ENCODE measurements at regions not wholly inside any gene's neighbourhood (a gene's known extent, or its start where the extent isn't known, plus 50 kb on each side); places are given as distances from the start of the nearest gene placed in this dataset.
"Not testable (repeated sequence)": the region's sequence is repeated elsewhere in the genome, so short reads cannot be mapped to it uniquely, and the experiment has no call there.

GRCh38 chr14:22243971-22244581 is 344.9 kb downstream of the DAD1 start:
- Histone ChIP-seq H3K4me1 (peaks cover 0 to 4% (median 0%) of the 10 kb centered on the region in 4 donors), H3K4me3 (no peak overlapping the region), H3K27ac (no peak overlapping the region), H3K27me3 (no peaks in the 10 kb centered on the region), H3K9me3 (no peaks in the 10 kb centered on the region), H3K36me3 (no peaks in the 10 kb centered on the region)
- DNase-seq (no peak), ATAC-seq (ENCODE audit: low FRiP score in 2 of 2) (no peak)
- WGBS, 2 donors = 91 to 99% methylated on average over 6 of the region's 6 CpGs
- no peak for TF ChIP-seq POLR2A (IDR thresholded peaks at IDR 0.05)
- no peak for TF ChIP-seq POLR2AphosphoS5 (IDR thresholded peaks at IDR 0.05)
- no peak for TF ChIP-seq EP300 (IDR thresholded peaks at IDR 0.05)
- TF ChIP-seq, protein P1, sequence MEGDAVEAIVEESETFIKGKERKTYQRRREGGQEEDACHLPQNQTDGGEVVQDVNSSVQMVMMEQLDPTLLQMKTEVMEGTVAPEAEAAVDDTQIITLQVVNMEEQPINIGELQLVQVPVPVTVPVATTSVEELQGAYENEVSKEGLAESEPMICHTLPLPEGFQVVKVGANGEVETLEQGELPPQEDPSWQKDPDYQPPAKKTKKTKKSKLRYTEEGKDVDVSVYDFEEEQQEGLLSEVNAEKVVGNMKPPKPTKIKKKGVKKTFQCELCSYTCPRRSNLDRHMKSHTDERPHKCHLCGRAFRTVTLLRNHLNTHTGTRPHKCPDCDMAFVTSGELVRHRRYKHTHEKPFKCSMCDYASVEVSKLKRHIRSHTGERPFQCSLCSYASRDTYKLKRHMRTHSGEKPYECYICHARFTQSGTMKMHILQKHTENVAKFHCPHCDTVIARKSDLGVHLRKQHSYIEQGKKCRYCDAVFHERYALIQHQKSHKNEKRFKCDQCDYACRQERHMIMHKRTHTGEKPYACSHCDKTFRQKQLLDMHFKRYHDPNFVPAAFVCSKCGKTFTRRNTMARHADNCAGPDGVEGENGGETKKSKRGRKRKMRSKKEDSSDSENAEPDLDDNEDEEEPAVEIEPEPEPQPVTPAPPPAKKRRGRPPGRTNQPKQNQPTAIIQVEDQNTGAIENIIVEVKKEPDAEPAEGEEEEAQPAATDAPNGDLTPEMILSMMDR (IDR thresholded peaks at IDR 0.05) = no peak

- not testable (repeated sequence) for ATAC-seq (ENCODE audit: low FRiP score in 2 of 2); H3K36me3 ChIP-seq; H3K4me1 ChIP-seq; DNase-seq; H3K9me3 ChIP-seq; H3K27ac ChIP-seq; H3K27me3 ChIP-seq; H3K4me3 ChIP-seq
- 24 to 35% methylated on average over 3 of the region's 3 CpGs for whole genome bisulfite sequencing, 2 donors
These were observed 350.7 kb downstream of the DAD1 start for GRCh38 chr14:22238320-22238719.

DNA sequence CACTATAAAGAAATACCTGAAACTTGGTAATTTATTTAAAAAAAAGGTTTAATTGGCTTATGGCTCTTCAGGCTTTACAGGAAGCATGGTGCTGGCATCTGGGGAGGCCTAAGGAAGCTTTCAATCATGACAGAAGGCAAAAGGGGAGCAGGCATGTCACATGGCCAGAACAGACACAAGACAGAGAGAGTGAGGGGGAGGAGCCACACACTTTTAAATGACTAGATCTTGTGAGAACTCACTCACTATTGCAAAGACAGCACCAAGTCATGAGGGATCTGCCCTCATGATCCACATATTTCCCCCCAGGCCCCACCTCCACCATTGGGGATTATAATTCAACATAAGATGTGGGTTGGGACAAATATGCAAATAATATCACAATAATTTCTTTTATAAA is 355.6 kb downstream of the DAD1 start:
- TF ChIP-seq EP300 (IDR thresholded peaks at IDR 0.05) = no peak
- TF ChIP-seq POLR2AphosphoS5 (IDR thresholded peaks at IDR 0.05) = no peak
- TF ChIP-seq POLR2A (IDR thresholded peaks at IDR 0.05) = no peak
- TF ChIP-seq, protein P1 (IDR thresholded peaks at IDR 0.05) = no peak
- no peak for DNase-seq
- H3K4me3 ChIP-seq = no peak overlapping the region
- H3K9me3 ChIP-seq = peaks cover 0 to 4% (median 0%) of the 10 kb centered on the region in 4 donors
- no peak overlapping the region for H3K27ac ChIP-seq
- ATAC-seq (ENCODE audit: low FRiP score in 2 of 2) = no peak
- H3K4me1 ChIP-seq = no peaks in the 10 kb centered on the region
- H3K36me3 ChIP-seq = no peaks in the 10 kb centered on the region
- H3K27me3 ChIP-seq = no peaks in the 10 kb centered on the region

DNA sequence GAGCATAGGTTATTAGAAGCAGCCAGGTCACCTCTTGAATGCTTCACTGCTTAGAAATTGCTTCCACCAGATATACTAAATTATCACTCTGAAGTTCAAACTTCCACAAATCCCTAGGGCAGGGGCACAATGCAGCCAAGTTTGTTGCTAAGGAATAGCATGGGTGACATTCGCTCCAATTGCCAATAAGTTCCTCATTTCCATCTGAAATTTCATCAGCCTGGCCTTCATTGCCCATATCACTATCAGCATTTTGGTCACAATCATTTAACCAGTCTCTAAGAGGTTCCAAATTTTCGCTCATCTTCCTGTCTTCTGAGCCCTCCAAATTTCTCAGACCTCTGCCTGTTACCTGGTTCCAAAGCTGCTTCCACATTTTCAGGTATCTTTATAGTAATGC is 356.1 kb downstream of the DAD1 start:
- ATAC-seq (ENCODE audit: low FRiP score in 2 of 2) (no peak), DNase-seq (no peak)
- no peaks in the 10 kb centered on the region for H3K27me3 ChIP-seq
- no peaks in the 10 kb centered on the region for H3K36me3 ChIP-seq
- H3K9me3 ChIP-seq = peaks cover 0 to 4% (median 0%) of the 10 kb centered on the region in 4 donors
- WGBS, 2 donors = 59 to 68% methylated on average over 2 of the region's 2 CpGs
- H3K27ac ChIP-seq = no peak overlapping the region
- H3K4me1 ChIP-seq = no peaks in the 10 kb centered on the region
- no peak overlapping the region for H3K4me3 ChIP-seq
- no peak for TF ChIP-seq POLR2AphosphoS5 (IDR thresholded peaks at IDR 0.05)

DNA sequence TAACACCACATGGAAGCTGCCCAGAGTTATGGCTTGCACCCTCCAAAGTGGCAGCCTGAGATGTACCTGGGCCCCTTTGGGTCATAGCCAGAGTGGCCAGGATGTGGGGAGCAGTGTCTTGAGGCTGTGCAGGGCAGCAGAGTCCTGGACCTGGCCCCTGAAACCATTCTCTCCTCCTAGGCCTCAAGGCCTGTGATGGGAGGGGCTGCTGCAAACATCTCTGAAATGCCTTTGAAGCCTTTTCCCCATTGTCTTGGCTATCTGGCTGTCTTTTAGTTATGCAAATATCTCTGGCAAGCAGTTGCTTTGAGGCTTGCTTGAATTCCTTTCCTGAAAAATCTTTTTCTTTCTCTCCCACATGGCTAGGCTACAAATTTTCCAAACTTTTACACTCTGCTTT is 356.5 kb downstream of the DAD1 start:
- Histone ChIP-seq H3K4me1 (no peaks in the 10 kb centered on the region), H3K27me3 (no peaks in the 10 kb centered on the region), H3K36me3 (no peaks in the 10 kb centered on the region), H3K9me3 (peaks cover 0 to 4% (median 0%) of the 10 kb centered on the region in 4 donors), H3K27ac (no peak overlapping the region), H3K4me3 (no peak overlapping the region)
- TF ChIP-seq, protein P1 (IDR thresholded peaks at IDR 0.05) = no peak
- TF ChIP-seq POLR2AphosphoS5 (IDR thresholded peaks at IDR 0.05) = no peak
- no peak for TF ChIP-seq POLR2A (IDR thresholded peaks at IDR 0.05)
- TF ChIP-seq EP300 (IDR thresholded peaks at IDR 0.05) = no peak
- DNase-seq = no peak
- ATAC-seq (ENCODE audit: low FRiP score in 2 of 2) = no peak

DNA sequence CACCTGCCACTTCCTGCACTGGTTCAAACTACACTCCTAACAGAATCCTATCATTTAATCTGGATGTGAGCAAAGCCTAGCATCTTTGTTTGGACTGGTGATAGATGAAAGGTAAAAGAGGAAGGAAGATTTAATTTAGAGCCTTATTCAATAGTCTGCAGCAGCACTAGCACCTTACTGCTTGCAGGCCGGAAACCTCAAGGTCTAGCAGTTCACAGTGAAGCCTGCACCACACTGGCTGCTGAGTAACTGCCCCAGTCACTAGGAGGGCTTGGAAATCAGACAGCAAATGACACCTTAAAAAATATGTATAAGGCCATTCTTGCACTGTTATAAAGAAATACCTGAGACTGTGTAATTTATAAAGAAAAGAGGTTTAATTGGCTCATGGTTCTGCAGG is 358.0 kb downstream of the DAD1 start:
- Histone ChIP-seq H3K4me3 (no peak overlapping the region), H3K27me3 (no peaks in the 10 kb centered on the region), H3K36me3 (no peaks in the 10 kb centered on the region), H3K9me3 (peaks cover 0 to 4% (median 0%) of the 10 kb centered on the region in 4 donors), H3K4me1 (peaks cover 0 to 3% (median 0%) of the 10 kb centered on the region in 4 donors), H3K27ac (no peak overlapping the region)
- TF ChIP-seq EP300 (IDR thresholded peaks at IDR 0.05) = no peak
- no peak for TF ChIP-seq POLR2A (IDR thresholded peaks at IDR 0.05)
- no peak for TF ChIP-seq POLR2AphosphoS5 (IDR thresholded peaks at IDR 0.05)
- TF ChIP-seq, protein P1 (IDR thresholded peaks at IDR 0.05) = no peak
- ATAC-seq (ENCODE audit: low FRiP score in 2 of 2) = no peak
- WGBS, 2 donors = 81 to 88% methylated on average over 1 of the region's 1 CpG
- no peak for DNase-seq

Data from upper lobe of left lung (tissue), 6 donors.